NT2/D1 (cell line): ENCODE measurements at regions not wholly inside any gene's neighbourhood (a gene's known extent, or its start where the extent isn't known, plus 50 kb on each side); places are given as distances from the start of the nearest gene placed in this dataset.
A peak's percentile ranks its signal among the peaks of the same experiment; 100 is the strongest.

Source experiments
- DNase-seq: peaks from one replicate; pipeline ENCODE4 v3.0.0-alpha.2; 2011; ENCODE audit warnings: low read depth, low spot score
- H3K27me3 ChIP-seq: 2 replicates; pipeline ENCODE4 v1.6.0; 2011; ENCODE audit warnings: mild to moderate bottlenecking; ENCODE audit not compliant: insufficient read length, insufficient read depth
- H3K36me3 ChIP-seq: 2 replicates; pipeline ENCODE4 v1.6.1; 2011; ENCODE audit warnings: mild to moderate bottlenecking, low read length, mixed read lengths; ENCODE audit not compliant: insufficient read depth, insufficient read length
- H3K4me1 ChIP-seq: 2 replicates; pipeline ENCODE4 v1.5.1; 2011; ENCODE audit not compliant: insufficient read depth, insufficient read length
- H3K4me3 ChIP-seq: 2 replicates; pipeline ENCODE4 v1.5.1; 2011; ENCODE audit warnings: low read depth; ENCODE audit not compliant: insufficient read length
- H3K9ac ChIP-seq: 2 replicates; pipeline ENCODE4 v1.6.0; 2011; ENCODE audit warnings: low read depth; ENCODE audit not compliant: insufficient read length
- H3K9me3 ChIP-seq: 2 replicates; pipeline ENCODE4 v1.5.1; 2011; ENCODE audit warnings: mild to moderate bottlenecking, low read length; ENCODE audit not compliant: insufficient read depth
- SUZ12 ChIP-seq: IDR thresholded peaks from 2 replicates; pipeline ENCODE4 v1.6.1; 2011; ENCODE audit not compliant: insufficient read length, insufficient read depth; ENCODE audit errors: extremely low read depth
- YY1 ChIP-seq: IDR thresholded peaks from 2 replicates; pipeline ENCODE4 v1.6.1; 2011; ENCODE audit not compliant: insufficient read length, insufficient read depth
- ZNF274 ChIP-seq: IDR thresholded peaks from 2 replicates; pipeline ENCODE4 v1.6.1; 2011; ENCODE audit warnings: mild to moderate bottlenecking, low read depth, low read length

DNA sequence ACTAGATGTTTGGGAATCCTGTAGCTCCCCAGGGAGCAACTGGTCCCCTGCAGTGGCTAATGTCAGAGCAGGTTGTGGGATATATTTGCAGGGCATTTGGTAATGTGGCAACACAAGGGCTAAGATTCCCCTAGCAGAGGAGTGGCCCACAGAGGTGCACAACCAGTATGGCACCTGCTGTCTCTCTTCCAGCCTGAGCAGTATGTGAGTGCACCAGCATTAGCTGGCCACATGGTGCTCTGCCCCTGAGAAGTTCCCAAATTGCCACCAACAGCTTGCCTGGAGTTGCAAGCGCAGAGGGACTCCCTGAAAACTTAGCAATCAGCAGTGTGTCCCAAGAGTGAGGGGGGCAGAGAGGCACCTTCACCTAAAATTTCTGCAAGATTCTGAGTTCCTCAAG, 53.2 kb upstream of the SNCAIP start:
- no peak for DNase-seq
- no peak for TF ChIP-seq YY1
- no peak for TF ChIP-seq ZNF274
- no peak for TF ChIP-seq SUZ12
- H3K9ac ChIP-seq = no peak overlapping the region
- no peaks in the 10 kb centered on the region for H3K4me1 ChIP-seq
- H3K27me3 ChIP-seq = no peaks in the 10 kb centered on the region
- peaks cover 19% of the 10 kb centered on the region for H3K9me3 ChIP-seq
- no peaks in the 10 kb centered on the region for H3K36me3 ChIP-seq
- no peak overlapping the region for H3K4me3 ChIP-seq

DNA sequence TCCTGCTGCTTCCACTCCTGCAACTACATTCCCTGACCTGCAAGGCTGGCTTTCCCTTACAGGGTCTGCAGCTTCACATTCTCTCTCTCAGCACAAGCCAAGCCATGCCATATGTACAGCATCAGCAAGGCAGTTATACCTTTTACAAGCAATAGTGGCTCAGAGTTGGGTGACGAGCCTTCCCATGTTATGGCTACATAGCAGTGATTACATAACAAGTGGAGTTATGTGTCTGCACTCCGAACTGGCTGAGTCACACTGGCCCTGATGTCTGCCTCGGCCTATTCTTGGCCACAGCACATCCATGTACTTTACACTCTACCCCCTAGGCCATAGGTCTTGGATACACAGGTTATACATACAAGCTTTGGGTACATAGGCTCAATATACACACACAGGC, 52.0 kb upstream of the SNCAIP start:
- no peaks in the 10 kb centered on the region for H3K4me1 ChIP-seq
- no peak for TF ChIP-seq YY1
- TF ChIP-seq SUZ12 = no peak
- TF ChIP-seq ZNF274 = no peak
- no peak overlapping the region for H3K4me3 ChIP-seq
- H3K27me3 ChIP-seq = no peaks in the 10 kb centered on the region
- peak; percentile 2 for DNase-seq
- no peaks in the 10 kb centered on the region for H3K36me3 ChIP-seq
- peaks cover 19% of the 10 kb centered on the region for H3K9me3 ChIP-seq
- H3K9ac ChIP-seq = no peak overlapping the region

- Histone ChIP-seq H3K9me3 (0 out of 2 replicates have a peak, but pooled peaks cover 5% of the 10 kb centered on the region), H3K4me1 (no peaks in the 10 kb centered on the region), H3K27me3 (no peaks in the 10 kb centered on the region), H3K9ac (no peak overlapping the region), H3K36me3 (no peaks in the 10 kb centered on the region), H3K4me3 (no peak overlapping the region)
- no peak for DNase-seq
- no peak for TF ChIP-seq YY1
- no peak for TF ChIP-seq ZNF274
- TF ChIP-seq SUZ12 = no peak
Observed at GRCh38 chr5:122262103-122262502, 49.9 kb upstream of the SNCAIP start.
